Vagina (tissue), 2 donors: ENCODE measurements at regions not wholly inside any gene's neighbourhood (a gene's known extent, or its start where the extent isn't known, plus 50 kb on each side); places are given as distances from the start of the nearest gene placed in this dataset.

ENCODE experiments used
- POLR2AphosphoS5 ChIP-seq, 2 donors: sonication (generic); formaldehyde crosslinking; IDR thresholded peaks; one replicate each; pipeline ENCODE4 v1.9.0; 2017; ENCODE audit warnings: antibody characterized with exemption in 2 of 2, mild to moderate bottlenecking in 2 of 2, low read depth in 1 of 2; ENCODE audit not compliant: insufficient read depth in 1 of 2
- TF ChIP-seq, protein P1 (sequence below), 3 experiments: fragments of 450-650 bp in 2 of 3; fragments of 200-600 bp in 1 of 3; sonication (generic) in 1 of 3; IDR thresholded peaks; one replicate each; pipeline ENCODE4 v1.5.1; 2017 to 2019; ENCODE audit warnings: antibody characterized with exemption in 3 of 3, mild to moderate bottlenecking in 2 of 3, moderate library complexity in 2 of 3

GRCh38 chr3:96428097-96428496 is 386.3 kb upstream of the EPHA6 start:
- TF ChIP-seq POLR2AphosphoS5 (IDR thresholded peaks at IDR 0.05; ENCODE audit: insufficient read depth in 1 of 2, low read depth in 1 of 2) = no peak
- TF ChIP-seq, protein P1, sequence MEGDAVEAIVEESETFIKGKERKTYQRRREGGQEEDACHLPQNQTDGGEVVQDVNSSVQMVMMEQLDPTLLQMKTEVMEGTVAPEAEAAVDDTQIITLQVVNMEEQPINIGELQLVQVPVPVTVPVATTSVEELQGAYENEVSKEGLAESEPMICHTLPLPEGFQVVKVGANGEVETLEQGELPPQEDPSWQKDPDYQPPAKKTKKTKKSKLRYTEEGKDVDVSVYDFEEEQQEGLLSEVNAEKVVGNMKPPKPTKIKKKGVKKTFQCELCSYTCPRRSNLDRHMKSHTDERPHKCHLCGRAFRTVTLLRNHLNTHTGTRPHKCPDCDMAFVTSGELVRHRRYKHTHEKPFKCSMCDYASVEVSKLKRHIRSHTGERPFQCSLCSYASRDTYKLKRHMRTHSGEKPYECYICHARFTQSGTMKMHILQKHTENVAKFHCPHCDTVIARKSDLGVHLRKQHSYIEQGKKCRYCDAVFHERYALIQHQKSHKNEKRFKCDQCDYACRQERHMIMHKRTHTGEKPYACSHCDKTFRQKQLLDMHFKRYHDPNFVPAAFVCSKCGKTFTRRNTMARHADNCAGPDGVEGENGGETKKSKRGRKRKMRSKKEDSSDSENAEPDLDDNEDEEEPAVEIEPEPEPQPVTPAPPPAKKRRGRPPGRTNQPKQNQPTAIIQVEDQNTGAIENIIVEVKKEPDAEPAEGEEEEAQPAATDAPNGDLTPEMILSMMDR (IDR thresholded peaks at IDR 0.05) = no peak
